ENCODE measurements at regions not wholly inside any gene's neighbourhood (a gene's known extent, or its start where the extent isn't known, plus 50 kb on each side); places are given as distances from the start of the nearest gene placed in this dataset.

GRCh38 chr5:17148481-17148880 lies 69.0 kb upstream of the BASP1 start:
- TF ChIP-seq CTCF (IDR thresholded peaks at IDR 0.05 in 8 of 11, conservative IDR thresholded peaks at IDR 0.05 in 3 of 11): no peak
- TF ChIP-seq POLR2A (IDR thresholded peaks at IDR 0.05): no peak

Measured in spleen (tissue), 7 donors.